HEK293 (cell line): ENCODE measurements at regions not wholly inside any gene's neighbourhood (a gene's known extent, or its start where the extent isn't known, plus 50 kb on each side); places are given as distances from the start of the nearest gene placed in this dataset.

Experiments
- CTCF ChIA-PET: fragments of 350-600 bp; formaldehyde crosslinking; extraction: SDS; loops from one replicate; lab custom pipeline; 2021; ENCODE audit warnings: antibody characterized with exemption; lab: Yijun Ruan, JAX
- POLR2A ChIA-PET: fragments of 300-600 bp; formaldehyde crosslinking; extraction: SDS; loops from one replicate; lab custom pipeline; 2020; ENCODE audit warnings: antibody characterized with exemption, inconsistent platforms; lab: Yijun Ruan, JAX
- H3K27ac ChIP-seq: fragments of 200-500 bp; sonication (Bioruptor generic); 2 replicates; pipeline ENCODE4 v1.5.1; 2014; ENCODE audit warnings: low read depth, low read length, control low read depth, inconsistent platforms; ENCODE audit errors: extremely low read depth
- H3K36me3 ChIP-seq, 2 experiments: fragments of 200-500 bp in 1 of 2; sonication (Bioruptor generic) in 1 of 2; 1 replicate in 1 of 2; 2 replicates in 1 of 2; pipeline ENCODE4 v1.5.1; 2014 to 2017; ENCODE audit warnings: inconsistent platforms in 2 of 2, low read length in 2 of 2; ENCODE audit not compliant: control insufficient read depth in 2 of 2, insufficient read depth in 1 of 2
- H3K4me1 ChIP-seq: fragments of 200-500 bp; sonication (Bioruptor generic); 2 replicates; pipeline ENCODE4 v1.5.1; 2014; ENCODE audit warnings: mild to moderate bottlenecking, low read length, inconsistent platforms; ENCODE audit not compliant: control insufficient read depth, insufficient read depth
- H3K4me3 ChIP-seq: 2 replicates; pipeline ENCODE4 v1.5.1; 2011; ENCODE audit warnings: low read depth, mild to moderate bottlenecking, control low read depth, low read length, moderate library complexity
- H3K9me3 ChIP-seq: fragments of 200-500 bp; sonication (Bioruptor generic); 2 replicates; pipeline ENCODE4 v1.5.1; 2014; ENCODE audit warnings: low read depth, low read length, inconsistent platforms; ENCODE audit not compliant: control insufficient read depth, insufficient read depth
- SCRT1 ChIP-seq: fragments of 450-650 bp; formaldehyde crosslinking; IDR thresholded peaks from 2 replicates; pipeline ENCODE4 v1.5.1; 2016; ENCODE audit warnings: missing biosample characterization, missing genetic modification characterization, borderline replicate concordance
- SETDB1 ChIP-seq: IDR thresholded peaks from one replicate; pipeline ENCODE4 v1.6.1; 2017; ENCODE audit warnings: mild to moderate bottlenecking, low read length, moderate library complexity, mixed read lengths; ENCODE audit not compliant: insufficient read length
- SP7 ChIP-seq: fragments of 450-650 bp; formaldehyde crosslinking; IDR thresholded peaks from 2 replicates; pipeline ENCODE4 v1.5.1; 2016; ENCODE audit warnings: missing biosample characterization, missing genetic modification characterization
- ZBTB20 ChIP-seq: fragments of 450-650 bp; formaldehyde crosslinking; IDR thresholded peaks from 2 replicates; pipeline ENCODE4 v1.5.1; 2016; ENCODE audit warnings: missing biosample characterization, missing genetic modification characterization
- ZNF140 ChIP-seq: fragments of 450-650 bp; formaldehyde crosslinking; IDR thresholded peaks from 2 replicates; pipeline ENCODE4 v1.5.1; 2016; ENCODE audit warnings: missing biosample characterization, missing genetic modification characterization
- ZNF174 ChIP-seq: fragments of 450-650 bp; formaldehyde crosslinking; IDR thresholded peaks from 2 replicates; pipeline ENCODE4 v1.5.0; 2017; ENCODE audit warnings: missing biosample characterization, mild to moderate bottlenecking, missing genetic modification characterization
- ZNF292 ChIP-seq: fragments of 450-650 bp; formaldehyde crosslinking; IDR thresholded peaks from 2 replicates; pipeline ENCODE4 v1.5.1; 2016; ENCODE audit warnings: low read depth, missing biosample characterization, missing genetic modification characterization, borderline replicate concordance
- ZNF354C ChIP-seq: fragments of 450-650 bp; formaldehyde crosslinking; IDR thresholded peaks from 2 replicates; pipeline ENCODE4 v1.5.1; 2016; ENCODE audit warnings: missing biosample characterization, missing genetic modification characterization, low read depth, borderline replicate concordance
- ZNF37A ChIP-seq: fragments of 450-650 bp; IDR thresholded peaks from 2 replicates; pipeline ENCODE4 v1.5.1; 2018; ENCODE audit warnings: missing biosample characterization, missing genetic modification characterization
- ZNF501 ChIP-seq: fragments of 450-650 bp; formaldehyde crosslinking; IDR thresholded peaks from 2 replicates; pipeline ENCODE4 v1.5.1; 2016; ENCODE audit warnings: missing biosample characterization, missing genetic modification characterization
- ZNF560 ChIP-seq: fragments of 450-650 bp; formaldehyde crosslinking; IDR thresholded peaks from 2 replicates; pipeline ENCODE4 v1.5.1; 2017; ENCODE audit warnings: missing biosample characterization, missing genetic modification characterization, borderline replicate concordance
- ZNF596 ChIP-seq: fragments of 450-650 bp; IDR thresholded peaks from 2 replicates; pipeline ENCODE4 v1.5.0; 2018; ENCODE audit warnings: missing biosample characterization, mild to moderate bottlenecking, missing genetic modification characterization, moderate library complexity
- ZNF600 ChIP-seq: fragments of 450-650 bp; formaldehyde crosslinking; IDR thresholded peaks from 2 replicates; pipeline ENCODE4 v1.5.1; 2016; ENCODE audit warnings: missing biosample characterization, missing genetic modification characterization
- ZNF624 ChIP-seq: fragments of 450-650 bp; formaldehyde crosslinking; IDR thresholded peaks from 2 replicates; pipeline ENCODE4 v1.5.1; 2017; ENCODE audit warnings: missing biosample characterization, missing genetic modification characterization
- ZNF791 ChIP-seq: fragments of 450-650 bp; formaldehyde crosslinking; IDR thresholded peaks from 2 replicates; pipeline ENCODE4 v1.5.1; 2016; ENCODE audit warnings: missing biosample characterization, missing genetic modification characterization
- TF ChIP-seq, protein P1 (sequence below): fragments of 450-650 bp; formaldehyde crosslinking; IDR thresholded peaks from 2 replicates; pipeline ENCODE4 v1.5.1; 2016; ENCODE audit warnings: missing biosample characterization, missing genetic modification characterization
- TF ChIP-seq, protein P2 (sequence below): fragments of 450-650 bp; formaldehyde crosslinking; IDR thresholded peaks from 2 replicates; pipeline ENCODE4 v1.5.1; 2016; ENCODE audit warnings: missing biosample characterization, missing genetic modification characterization, borderline replicate concordance
- TF ChIP-seq, protein P3 (sequence below): fragments of 450-650 bp; formaldehyde crosslinking; IDR thresholded peaks from 2 replicates; pipeline ENCODE4 v1.5.1; 2016; ENCODE audit warnings: missing biosample characterization, missing genetic modification characterization
- TF ChIP-seq, protein P4 (sequence below): fragments of 450-650 bp; formaldehyde crosslinking; IDR thresholded peaks from 2 replicates; pipeline ENCODE4 v1.5.1; 2017; ENCODE audit warnings: missing biosample characterization, missing genetic modification characterization

DNA sequence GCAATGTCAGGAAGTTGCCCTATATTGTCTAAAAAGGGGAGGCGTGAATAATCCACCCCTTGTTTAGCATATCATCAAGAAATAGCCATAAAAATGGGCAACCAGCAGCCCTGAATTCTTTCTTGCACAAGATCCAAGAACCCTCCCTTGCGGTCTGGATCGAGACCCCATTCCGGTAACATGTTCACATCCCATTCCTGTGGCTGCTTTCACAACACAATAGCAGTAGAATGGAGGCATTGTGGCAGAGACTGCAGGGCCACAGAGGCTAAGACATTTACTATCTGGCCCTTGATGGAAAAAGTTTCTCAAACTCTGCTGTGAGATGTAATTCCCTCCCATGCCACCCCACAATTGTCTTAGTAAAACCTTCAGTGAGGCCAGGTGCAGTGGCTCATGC lies 73.2 kb downstream of the RMI2 start:
- H3K36me3 ChIP-seq, result no peaks in the 10 kb centered on the region
- H3K4me1 ChIP-seq, result no peaks in the 10 kb centered on the region
- TF ChIP-seq SETDB1, result no peak
- no peak for TF ChIP-seq ZNF292 (tag by site-specific recombination)
- no peak for TF ChIP-seq ZNF501 (tag by site-specific recombination)
- TF ChIP-seq, protein P1, sequence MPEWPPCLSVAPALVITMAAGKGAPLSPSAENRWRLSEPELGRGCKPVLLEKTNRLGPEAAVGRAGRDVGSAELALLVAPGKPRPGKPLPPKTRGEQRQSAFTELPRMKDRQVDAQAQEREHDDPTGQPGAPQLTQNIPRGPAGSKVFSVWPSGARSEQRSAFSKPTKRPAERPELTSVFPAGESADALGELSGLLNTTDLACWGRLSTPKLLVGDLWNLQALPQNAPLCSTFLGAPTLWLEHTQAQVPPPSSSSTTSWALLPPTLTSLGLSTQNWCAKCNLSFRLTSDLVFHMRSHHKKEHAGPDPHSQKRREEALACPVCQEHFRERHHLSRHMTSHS, result no peak
- TF ChIP-seq ZNF624 (tag by site-specific recombination), result no peak
- TF ChIP-seq ZNF37A (tag by site-specific recombination), result no peak
- TF ChIP-seq ZNF354C (tag by site-specific recombination), result no peak
- TF ChIP-seq, protein P2, sequence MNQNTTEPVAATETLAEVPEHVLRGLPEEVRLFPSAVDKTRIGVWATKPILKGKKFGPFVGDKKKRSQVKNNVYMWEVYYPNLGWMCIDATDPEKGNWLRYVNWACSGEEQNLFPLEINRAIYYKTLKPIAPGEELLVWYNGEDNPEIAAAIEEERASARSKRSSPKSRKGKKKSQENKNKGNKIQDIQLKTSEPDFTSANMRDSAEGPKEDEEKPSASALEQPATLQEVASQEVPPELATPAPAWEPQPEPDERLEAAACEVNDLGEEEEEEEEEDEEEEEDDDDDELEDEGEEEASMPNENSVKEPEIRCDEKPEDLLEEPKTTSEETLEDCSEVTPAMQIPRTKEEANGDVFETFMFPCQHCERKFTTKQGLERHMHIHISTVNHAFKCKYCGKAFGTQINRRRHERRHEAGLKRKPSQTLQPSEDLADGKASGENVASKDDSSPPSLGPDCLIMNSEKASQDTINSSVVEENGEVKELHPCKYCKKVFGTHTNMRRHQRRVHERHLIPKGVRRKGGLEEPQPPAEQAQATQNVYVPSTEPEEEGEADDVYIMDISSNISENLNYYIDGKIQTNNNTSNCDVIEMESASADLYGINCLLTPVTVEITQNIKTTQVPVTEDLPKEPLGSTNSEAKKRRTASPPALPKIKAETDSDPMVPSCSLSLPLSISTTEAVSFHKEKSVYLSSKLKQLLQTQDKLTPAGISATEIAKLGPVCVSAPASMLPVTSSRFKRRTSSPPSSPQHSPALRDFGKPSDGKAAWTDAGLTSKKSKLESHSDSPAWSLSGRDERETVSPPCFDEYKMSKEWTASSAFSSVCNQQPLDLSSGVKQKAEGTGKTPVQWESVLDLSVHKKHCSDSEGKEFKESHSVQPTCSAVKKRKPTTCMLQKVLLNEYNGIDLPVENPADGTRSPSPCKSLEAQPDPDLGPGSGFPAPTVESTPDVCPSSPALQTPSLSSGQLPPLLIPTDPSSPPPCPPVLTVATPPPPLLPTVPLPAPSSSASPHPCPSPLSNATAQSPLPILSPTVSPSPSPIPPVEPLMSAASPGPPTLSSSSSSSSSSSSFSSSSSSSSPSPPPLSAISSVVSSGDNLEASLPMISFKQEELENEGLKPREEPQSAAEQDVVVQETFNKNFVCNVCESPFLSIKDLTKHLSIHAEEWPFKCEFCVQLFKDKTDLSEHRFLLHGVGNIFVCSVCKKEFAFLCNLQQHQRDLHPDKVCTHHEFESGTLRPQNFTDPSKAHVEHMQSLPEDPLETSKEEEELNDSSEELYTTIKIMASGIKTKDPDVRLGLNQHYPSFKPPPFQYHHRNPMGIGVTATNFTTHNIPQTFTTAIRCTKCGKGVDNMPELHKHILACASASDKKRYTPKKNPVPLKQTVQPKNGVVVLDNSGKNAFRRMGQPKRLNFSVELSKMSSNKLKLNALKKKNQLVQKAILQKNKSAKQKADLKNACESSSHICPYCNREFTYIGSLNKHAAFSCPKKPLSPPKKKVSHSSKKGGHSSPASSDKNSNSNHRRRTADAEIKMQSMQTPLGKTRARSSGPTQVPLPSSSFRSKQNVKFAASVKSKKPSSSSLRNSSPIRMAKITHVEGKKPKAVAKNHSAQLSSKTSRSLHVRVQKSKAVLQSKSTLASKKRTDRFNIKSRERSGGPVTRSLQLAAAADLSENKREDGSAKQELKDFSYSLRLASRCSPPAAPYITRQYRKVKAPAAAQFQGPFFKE (tag by site-specific recombination), result no peak
- TF ChIP-seq, protein P3, sequence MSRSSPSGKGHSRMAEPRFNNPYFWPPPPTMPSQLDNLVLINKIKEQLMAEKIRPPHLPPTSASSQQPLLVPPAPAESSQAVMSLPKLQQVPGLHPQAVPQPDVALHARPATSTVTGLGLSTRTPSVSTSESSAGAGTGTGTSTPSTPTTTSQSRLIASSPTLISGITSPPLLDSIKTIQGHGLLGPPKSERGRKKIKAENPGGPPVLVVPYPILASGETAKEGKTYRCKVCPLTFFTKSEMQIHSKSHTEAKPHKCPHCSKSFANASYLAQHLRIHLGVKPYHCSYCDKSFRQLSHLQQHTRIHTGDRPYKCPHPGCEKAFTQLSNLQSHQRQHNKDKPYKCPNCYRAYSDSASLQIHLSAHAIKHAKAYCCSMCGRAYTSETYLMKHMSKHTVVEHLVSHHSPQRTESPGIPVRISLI (tag by site-specific recombination), result no peak
- TF ChIP-seq SCRT1 (tag by site-specific recombination), result no peak
- no peak for TF ChIP-seq ZNF596 (tag by site-specific recombination)
- TF ChIP-seq ZBTB20 (tag by site-specific recombination), result no peak
- TF ChIP-seq, protein P4, sequence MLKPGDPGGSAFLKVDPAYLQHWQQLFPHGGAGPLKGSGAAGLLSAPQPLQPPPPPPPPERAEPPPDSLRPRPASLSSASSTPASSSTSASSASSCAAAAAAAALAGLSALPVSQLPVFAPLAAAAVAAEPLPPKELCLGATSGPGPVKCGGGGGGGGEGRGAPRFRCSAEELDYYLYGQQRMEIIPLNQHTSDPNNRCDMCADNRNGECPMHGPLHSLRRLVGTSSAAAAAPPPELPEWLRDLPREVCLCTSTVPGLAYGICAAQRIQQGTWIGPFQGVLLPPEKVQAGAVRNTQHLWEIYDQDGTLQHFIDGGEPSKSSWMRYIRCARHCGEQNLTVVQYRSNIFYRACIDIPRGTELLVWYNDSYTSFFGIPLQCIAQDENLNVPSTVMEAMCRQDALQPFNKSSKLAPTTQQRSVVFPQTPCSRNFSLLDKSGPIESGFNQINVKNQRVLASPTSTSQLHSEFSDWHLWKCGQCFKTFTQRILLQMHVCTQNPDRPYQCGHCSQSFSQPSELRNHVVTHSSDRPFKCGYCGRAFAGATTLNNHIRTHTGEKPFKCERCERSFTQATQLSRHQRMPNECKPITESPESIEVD (tag by site-specific recombination), result no peak
- no peak for TF ChIP-seq ZNF600 (tag by site-specific recombination)
- TF ChIP-seq ZNF560 (tag by site-specific recombination), result no peak
- no peak for TF ChIP-seq ZNF174 (tag by site-specific recombination)
- no peak for TF ChIP-seq ZNF791 (tag by site-specific recombination)
- TF ChIP-seq ZNF140 (tag by site-specific recombination), result no peak
- TF ChIP-seq SP7, result no peak
- ChIA-PET POLR2A (no interaction called here), CTCF (interaction anchor here (1.9 kb wide), 1 partner anchor 12 kb away, joined by 6 read pairs; no protein-coding TSS in a partner anchor)
- H3K27ac ChIP-seq, result no peak overlapping the region
- H3K4me3 ChIP-seq, result no peak overlapping the region
- no peaks in the 10 kb centered on the region for H3K9me3 ChIP-seq
